GM19468 (cell line): ENCODE measurements at regions not wholly inside any gene's neighbourhood (a gene's known extent, or its start where the extent isn't known, plus 50 kb on each side); places are given as distances from the start of the nearest gene placed in this dataset.
A peak's percentile ranks its signal among the peaks of the same experiment; 100 is the strongest.
"Not testable (repeated sequence)": the region's sequence is repeated elsewhere in the genome, so short reads cannot be mapped to it uniquely, and the experiment has no call there.

Experiments
- ATAC-seq: cut with Tn5 transposase; IDR thresholded peaks from one replicate; pipeline ENCODE4 v1.9.1; 2021; ENCODE audit warnings: mild to moderate bottlenecking, moderate library complexity, moderate number of reproducible peaks; ENCODE audit not compliant: unreplicated experiment; ENCODE audit errors: extremely low read depth

GRCh38 chr5:152523964-152524363 lies 118.9 kb upstream of the NMUR2 start:
- no peak for ATAC-seq

GRCh38 chr5:152527358-152528052 lies 122.4 kb upstream of the NMUR2 start:
- ATAC-seq: peak; percentile 49

- ATAC-seq: no peak
Observed at GRCh38 chr5:152529440-152529839, 124.4 kb upstream of the NMUR2 start.

GRCh38 chr5:152532714-152533113 lies 127.6 kb upstream of the NMUR2 start:
- no peak for ATAC-seq

GRCh38 chr5:152534641-152535040 lies 129.6 kb upstream of the NMUR2 start:
- ATAC-seq: no peak

GRCh38 chr5:152542741-152543140 lies 137.7 kb upstream of the NMUR2 start:
- ATAC-seq: no peak

- no peak for ATAC-seq
Observed at GRCh38 chr5:152546493-152546892, 141.4 kb upstream of the NMUR2 start.

GRCh38 chr5:152547202-152547601 lies 142.1 kb upstream of the NMUR2 start:
- no peak for ATAC-seq

GRCh38 chr5:152549709-152550108 lies 144.6 kb upstream of the NMUR2 start:
- no peak for ATAC-seq

- no peak for ATAC-seq
Observed at GRCh38 chr5:152551061-152551460, 146.0 kb upstream of the NMUR2 start.

- no peak for ATAC-seq
Observed at GRCh38 chr5:152556784-152557183, 151.7 kb upstream of the NMUR2 start.

GRCh38 chr5:152560512-152561137 lies 155.5 kb upstream of the NMUR2 start:
- peak; percentile 56 for ATAC-seq

- no peak for ATAC-seq
Observed at GRCh38 chr5:152568016-152568415, 162.9 kb upstream of the NMUR2 start.

- no peak for ATAC-seq
Observed at GRCh38 chr5:152572812-152573211, 167.7 kb upstream of the NMUR2 start.

GRCh38 chr5:152584103-152584502 lies 179.0 kb upstream of the NMUR2 start:
- no peak for ATAC-seq

- ATAC-seq: no peak
Observed at GRCh38 chr5:152592416-152592815, 187.3 kb upstream of the NMUR2 start.

- no peak for ATAC-seq
Observed at GRCh38 chr5:152593388-152593787, 188.3 kb upstream of the NMUR2 start.

GRCh38 chr5:152595405-152595804 lies 190.3 kb upstream of the NMUR2 start:
- ATAC-seq: no peak

- no peak for ATAC-seq
Observed at GRCh38 chr5:152599096-152599495, 194.0 kb upstream of the NMUR2 start.

GRCh38 chr5:152601806-152602732 lies 197.0 kb upstream of the NMUR2 start:
- ATAC-seq: no peak

GRCh38 chr5:152606050-152606449 lies 201.0 kb upstream of the NMUR2 start:
- not testable (repeated sequence) for ATAC-seq
